Right lobe of liver (tissue), 6 donors: ENCODE measurements at regions not wholly inside any gene's neighbourhood (a gene's known extent, or its start where the extent isn't known, plus 50 kb on each side); places are given as distances from the start of the nearest gene placed in this dataset.

Source experiments
- ATAC-seq, 4 donors: fragments of 200-7000 bp; cut with Tn5 transposase; one replicate each; pipeline ENCODE4 v1.9.1; 2020; ENCODE audit warnings: mild to moderate bottlenecking in 4 of 4, moderate library complexity in 4 of 4
- DNase-seq, 3 donors: peaks; one replicate each; pipeline ENCODE4 v3.0.0-alpha.2; 2020
- H3K27ac ChIP-seq, 3 donors: fragments of 200-600 bp; one replicate each; pipeline ENCODE4 v1.8.0; 2022
- H3K27me3 ChIP-seq, 2 donors: fragments of 200-600 bp; one replicate each; pipeline ENCODE4 v1.8.0; 2022
- H3K36me3 ChIP-seq, 4 donors: fragments of 200-600 bp; sonication (generic) in 1 of 4; one replicate each; pipeline versions ENCODE4 v1.5.1 to v1.8.0; 2017 to 2022; ENCODE audit warnings: control low read depth in 1 of 4
- H3K4me1 ChIP-seq, 4 donors: fragments of 200-600 bp; sonication (generic) in 1 of 4; one replicate each; pipeline versions ENCODE4 v1.5.1 to v1.8.0; 2017 to 2022; ENCODE audit warnings: control low read depth in 1 of 4
- H3K4me3 ChIP-seq, 3 donors: fragments of 200-600 bp; one replicate each; pipeline ENCODE4 v1.8.0; 2022
- H3K9me3 ChIP-seq, 4 donors: fragments of 200-600 bp; sonication (generic) in 1 of 4; one replicate each; pipeline versions ENCODE4 v1.5.1 to v1.8.0; 2017 to 2022; ENCODE audit warnings: control low read depth in 1 of 4
- POLR2A ChIP-seq: fragments of 450-650 bp; IDR thresholded peaks from one replicate; pipeline ENCODE4 v1.6.1; 2017; ENCODE audit warnings: antibody characterized with exemption, mild to moderate bottlenecking
- WGBS: methylation state at CpG from one replicate; pipeline ENCODE4 v1.1.6; 2018; ENCODE audit warnings: low coverage, low lambda C conversion rate; ENCODE audit not compliant: insufficient coverage; ENCODE audit errors: missing lambda C conversion rate; 5-methylcytosine and 5-hydroxymethylcytosine counted together
- intact Hi-C, 2 donors: fragments of 100-400 bp; cut with DNase I; formaldehyde crosslinking; loops; one replicate each; pipeline versions ENCODE4 v1.11.2 to v1.14.1; 2022
- TF ChIP-seq, protein P1 (sequence below), 4 donors: fragments of 200-600 bp in 3 of 4; fragments of 450-650 bp in 1 of 4; IDR thresholded peaks; one replicate each; pipeline versions ENCODE4 v1.5.1 to v1.8.0; 2016 to 2022; ENCODE audit warnings: antibody characterized with exemption in 4 of 4, mild to moderate bottlenecking in 2 of 4
- donor health status: DM: no; HTN: yes; CAD: no.
- donor health status: DM: no; HTN: no; CAD: no.
- donor health status: DM: no; HTN: no; CAD: no.
- donor health status: DM: no; HTN: yes; CAD: no.
- donor health status: DM: no; HTN: yes; CAD: no.

DNA sequence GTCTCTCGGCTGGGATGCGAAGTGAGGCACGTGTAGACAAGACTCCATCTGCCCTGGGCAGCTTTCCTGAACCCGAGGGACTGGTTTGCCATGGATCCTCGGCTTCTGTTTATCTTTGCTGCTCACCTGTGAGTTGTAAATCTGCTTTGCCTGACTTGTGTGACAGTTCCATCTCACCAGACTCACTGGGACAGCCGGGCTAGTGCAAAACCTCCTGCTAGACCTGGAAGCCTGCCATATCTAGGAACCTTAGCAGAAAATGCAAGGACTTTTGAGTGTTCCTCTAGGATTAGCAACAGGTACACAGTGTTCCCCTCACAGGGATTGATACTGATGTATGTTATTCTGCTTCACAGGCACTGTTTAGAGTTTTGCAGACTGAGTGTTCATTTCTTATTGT, 218.6 kb downstream of the URB2 start:
- Histone ChIP-seq H3K27me3 (no peaks in the 10 kb centered on the region), H3K36me3 (no peaks in the 10 kb centered on the region), H3K27ac (no peak overlapping the region), H3K4me1 (no peaks in the 10 kb centered on the region), H3K4me3 (no peak overlapping the region), H3K9me3 (no peaks in the 10 kb centered on the region)
- ATAC-seq (no peak), DNase-seq (no peak)
- intact Hi-C loops, result no loop called here
- WGBS, result 43% methylated on average over 6 of the region's 6 CpGs
- TF ChIP-seq, protein P1, sequence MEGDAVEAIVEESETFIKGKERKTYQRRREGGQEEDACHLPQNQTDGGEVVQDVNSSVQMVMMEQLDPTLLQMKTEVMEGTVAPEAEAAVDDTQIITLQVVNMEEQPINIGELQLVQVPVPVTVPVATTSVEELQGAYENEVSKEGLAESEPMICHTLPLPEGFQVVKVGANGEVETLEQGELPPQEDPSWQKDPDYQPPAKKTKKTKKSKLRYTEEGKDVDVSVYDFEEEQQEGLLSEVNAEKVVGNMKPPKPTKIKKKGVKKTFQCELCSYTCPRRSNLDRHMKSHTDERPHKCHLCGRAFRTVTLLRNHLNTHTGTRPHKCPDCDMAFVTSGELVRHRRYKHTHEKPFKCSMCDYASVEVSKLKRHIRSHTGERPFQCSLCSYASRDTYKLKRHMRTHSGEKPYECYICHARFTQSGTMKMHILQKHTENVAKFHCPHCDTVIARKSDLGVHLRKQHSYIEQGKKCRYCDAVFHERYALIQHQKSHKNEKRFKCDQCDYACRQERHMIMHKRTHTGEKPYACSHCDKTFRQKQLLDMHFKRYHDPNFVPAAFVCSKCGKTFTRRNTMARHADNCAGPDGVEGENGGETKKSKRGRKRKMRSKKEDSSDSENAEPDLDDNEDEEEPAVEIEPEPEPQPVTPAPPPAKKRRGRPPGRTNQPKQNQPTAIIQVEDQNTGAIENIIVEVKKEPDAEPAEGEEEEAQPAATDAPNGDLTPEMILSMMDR (IDR thresholded peaks at IDR 0.05), result no peak
- no peak for TF ChIP-seq POLR2A

GRCh38 chr1:229845410-229846138, 219.5 kb downstream of the URB2 start:
- H3K9me3 ChIP-seq, result no peaks in the 10 kb centered on the region
- no peaks in the 10 kb centered on the region for H3K4me1 ChIP-seq
- DNase-seq, result no peak
- 80% methylated on average over 2 of the region's 4 CpGs for WGBS
- no peaks in the 10 kb centered on the region for H3K36me3 ChIP-seq
- H3K4me3 ChIP-seq, result no peak overlapping the region
- H3K27ac ChIP-seq, result no peak overlapping the region
- intact Hi-C loops, result no loop called here
- no peak for TF ChIP-seq POLR2A
- TF ChIP-seq, protein P1 (IDR thresholded peaks at IDR 0.05), result no peak
- H3K27me3 ChIP-seq, result no peaks in the 10 kb centered on the region
- ATAC-seq, result no peak

GRCh38 chr1:229846351-229846750, 220.3 kb downstream of the URB2 start:
- H3K36me3 ChIP-seq, result no peaks in the 10 kb centered on the region
- 59% methylated on average over 5 of the region's 5 CpGs for WGBS
- no peak overlapping the region for H3K27ac ChIP-seq
- intact Hi-C loops, result no loop called here
- ATAC-seq (no peak), DNase-seq (no peak)
- no peaks in the 10 kb centered on the region for H3K9me3 ChIP-seq
- TF ChIP-seq, protein P1 (IDR thresholded peaks at IDR 0.05), result no peak
- no peak for TF ChIP-seq POLR2A
- H3K4me1 ChIP-seq, result no peaks in the 10 kb centered on the region
- no peaks in the 10 kb centered on the region for H3K27me3 ChIP-seq
- H3K4me3 ChIP-seq, result no peak overlapping the region

DNA sequence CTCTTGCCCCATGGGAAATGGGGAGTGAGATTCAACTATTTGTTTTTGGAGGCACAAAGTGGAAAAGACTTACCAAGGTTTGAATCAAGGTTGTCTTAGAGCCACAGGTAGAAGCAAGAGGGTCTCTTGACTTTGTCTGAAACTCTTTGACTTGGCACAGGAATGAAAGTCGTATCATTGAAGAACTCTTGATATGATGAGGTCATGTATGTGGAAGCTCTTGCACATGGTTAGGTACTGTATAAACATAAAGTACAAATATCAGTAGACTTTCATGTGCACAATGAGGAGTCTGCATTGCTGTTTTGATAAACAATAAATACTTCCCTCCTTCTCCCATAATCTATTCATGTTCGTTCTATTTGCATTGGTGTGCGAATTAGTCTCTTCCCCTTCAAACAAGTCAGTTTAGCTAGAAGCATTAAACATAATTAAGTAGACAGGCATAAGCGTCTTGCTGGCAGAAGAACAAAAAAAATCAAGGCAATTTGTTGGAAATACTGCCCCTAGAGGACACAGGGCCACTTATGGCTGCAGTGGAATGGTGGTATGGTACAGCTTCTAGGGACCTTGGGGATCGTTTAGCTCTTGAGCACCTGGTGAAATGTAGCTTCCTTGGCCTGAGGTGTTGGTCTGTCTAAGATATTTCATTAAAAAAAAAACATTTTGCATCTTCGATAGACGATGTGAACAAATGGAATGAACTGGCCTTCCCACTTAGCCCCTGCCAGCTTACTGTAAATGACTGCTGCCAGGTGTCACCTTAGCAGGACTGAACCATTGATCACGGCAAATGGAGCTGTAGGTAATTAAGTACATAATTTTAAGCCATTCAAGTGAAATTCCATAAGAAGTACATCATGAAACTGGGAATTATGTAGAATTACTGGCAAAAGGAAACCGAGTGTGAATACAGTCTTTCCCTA, 218.0 kb upstream of the GALNT2 start:
- 69% methylated on average over 9 of the region's 9 CpGs for WGBS
- Histone ChIP-seq H3K9me3 (no peaks in the 10 kb centered on the region), H3K4me3 (no peak overlapping the region), H3K36me3 (no peaks in the 10 kb centered on the region), H3K27ac (no peak overlapping the region), H3K27me3 (no peaks in the 10 kb centered on the region), H3K4me1 (no peaks in the 10 kb centered on the region)
- TF ChIP-seq POLR2A, result no peak
- TF ChIP-seq, protein P1 (IDR thresholded peaks at IDR 0.05), result peak; percentile 24 to 43 (median 31)
- intact Hi-C loops, result no loop called here
- no peak for ATAC-seq
- no peak for DNase-seq
